IMR-90 (cell line): ENCODE measurements at regions not wholly inside any gene's neighbourhood (a gene's known extent, or its start where the extent isn't known, plus 50 kb on each side); places are given as distances from the start of the nearest gene placed in this dataset.

ENCODE experiments used
- ATAC-seq: fragments of 200-7000 bp; cut with Tn5 transposase; 2 replicates; pipeline ENCODE4 v1.9.1; 2020; ENCODE audit warnings: low read depth, mild to moderate bottlenecking, moderate library complexity
- BruUV-seq: library from RNA; stranded (reverse); fragments of 400-500 nt; replicated peaks from 2 replicates; lab custom pipeline; 2021; lab: Mats Ljungman, UMichigan
- CTCF ChIA-PET: fragments of 300-600 bp; formaldehyde crosslinking; extraction: SDS; loops from one replicate; lab custom pipeline; 2021; ENCODE audit warnings: antibody characterized with exemption; lab: Yijun Ruan, JAX
- POLR2A ChIA-PET: fragments of 300-600 bp; sonication (Branson Sonifier 250); formaldehyde crosslinking; loops from one replicate; lab custom pipeline; 2022; ENCODE audit warnings: antibody characterized with exemption; ENCODE audit not compliant: unreplicated experiment; lab: Charles Lee
- DNase-seq: peaks from one replicate; pipeline ENCODE4 v3.0.0; 2013
- H2AFZ ChIP-seq: replicated peaks from 2 replicates; pipeline ENCODE3; 2013; ENCODE audit warnings: low read length, mild to moderate bottlenecking; ENCODE audit not compliant: poor library complexity
- H2AK5ac ChIP-seq: 2 replicates; pipeline ENCODE4 v1.6.1; 2013; ENCODE audit warnings: low read depth, low read length, inconsistent platforms
- H2AK9ac ChIP-seq: replicated peaks from 2 replicates; pipeline ENCODE3; 2013; ENCODE audit warnings: mild to moderate bottlenecking, low read depth, low read length, moderate library complexity; ENCODE audit not compliant: poor library complexity
- H2BK120ac ChIP-seq: 2 replicates; pipeline ENCODE4 v1.6.1; 2013; ENCODE audit warnings: low read depth, low read length, inconsistent platforms
- H2BK15ac ChIP-seq: 3 replicates; pipeline ENCODE4 v1.6.1; 2013; ENCODE audit warnings: low read depth, low read length, inconsistent platforms
- H2BK20ac ChIP-seq: 2 replicates; pipeline ENCODE4 v1.6.1; 2013; ENCODE audit warnings: low read depth, mild to moderate bottlenecking, inconsistent platforms, low read length, moderate library complexity
- H2BK5ac ChIP-seq: 2 replicates; pipeline ENCODE4 v1.6.1; 2013; ENCODE audit warnings: mild to moderate bottlenecking, low read depth, low read length, inconsistent platforms; ENCODE audit not compliant: poor library complexity, severe bottlenecking
- H3K14ac ChIP-seq: replicated peaks from 2 replicates; pipeline ENCODE4 v1.6.1; 2013; ENCODE audit warnings: low read depth, low read length, inconsistent platforms
- H3K18ac ChIP-seq: 2 replicates; pipeline ENCODE4 v1.6.1; 2013; ENCODE audit warnings: low read depth, low read length, control low read depth
- H3K23ac ChIP-seq: 2 replicates; pipeline ENCODE4 v1.6.1; 2013; ENCODE audit warnings: low read depth, low read length, inconsistent platforms
- H3K27ac ChIP-seq: 2 replicates; pipeline ENCODE4 v1.5.1; 2013; ENCODE audit warnings: mild to moderate bottlenecking, control low read depth, low read length; ENCODE audit not compliant: insufficient read depth
- H3K27me3 ChIP-seq: 2 replicates; pipeline ENCODE4 v1.6.1; 2013; ENCODE audit warnings: low read length; ENCODE audit not compliant: control insufficient read depth, insufficient read depth
- H3K36me3 ChIP-seq: 2 replicates; pipeline ENCODE4 v1.6.1; 2013; ENCODE audit warnings: low read length, mixed read lengths; ENCODE audit not compliant: control insufficient read depth, insufficient read depth
- H3K4ac ChIP-seq: 2 replicates; pipeline ENCODE4 v1.6.1; 2013; ENCODE audit warnings: low read depth, low read length, inconsistent platforms
- H3K4me1 ChIP-seq: 2 replicates; pipeline ENCODE4 v1.6.1; 2013; ENCODE audit warnings: low read length, mixed read lengths; ENCODE audit not compliant: control insufficient read depth, insufficient read depth
- H3K4me2 ChIP-seq: 2 replicates; pipeline ENCODE4 v1.6.1; 2013; ENCODE audit warnings: low read depth, mild to moderate bottlenecking, control low read depth, low read length, moderate library complexity
- H3K4me3 ChIP-seq: 2 replicates; pipeline ENCODE4 v1.5.1; 2013; ENCODE audit warnings: low read depth, mild to moderate bottlenecking, control low read depth, low read length, moderate library complexity; ENCODE audit not compliant: insufficient read depth
- H3K56ac ChIP-seq: 2 replicates; pipeline ENCODE4 v1.6.1; 2013; ENCODE audit warnings: low read length, inconsistent platforms; ENCODE audit not compliant: insufficient read depth; ENCODE audit errors: extremely low read depth
- H3K79me1 ChIP-seq, 2 experiments: 2 replicates each; pipeline ENCODE4 v1.6.1; 2013; ENCODE audit warnings: low read length in 2 of 2, inconsistent platforms in 1 of 2, low read depth in 1 of 2
- H3K9ac ChIP-seq: 2 replicates; pipeline ENCODE4 v1.6.1; 2013; ENCODE audit warnings: low read depth, low read length, control low read depth
- H3K9me1 ChIP-seq: 2 replicates; pipeline ENCODE4 v1.6.1; 2013; ENCODE audit warnings: low read length, inconsistent platforms; ENCODE audit not compliant: insufficient read depth
- H3K9me3 ChIP-seq: 2 replicates; pipeline ENCODE4 v1.6.1; 2013; ENCODE audit warnings: low read length; ENCODE audit not compliant: control insufficient read depth, insufficient read depth
- H4K20me1 ChIP-seq: 2 replicates; pipeline ENCODE4 v1.6.1; 2013; ENCODE audit warnings: low read length, inconsistent platforms; ENCODE audit not compliant: insufficient read depth
- H4K5ac ChIP-seq: 2 replicates; pipeline ENCODE4 v1.6.1; 2013; ENCODE audit warnings: mild to moderate bottlenecking, low read depth, low read length, control low read depth
- H4K8ac ChIP-seq, 2 experiments: 2 replicates each; pipeline ENCODE4 v1.6.1; 2013; ENCODE audit warnings: low read depth in 2 of 2, low read length in 2 of 2, control low read depth in 1 of 2, inconsistent platforms in 1 of 2
- H4K91ac ChIP-seq: 2 replicates; pipeline ENCODE4 v1.6.1; 2013; ENCODE audit warnings: low read depth, low read length, inconsistent platforms; ENCODE audit not compliant: insufficient read depth
- BHLHE40 ChIP-seq: fragments of 150-350 bp; IDR thresholded peaks from 2 replicates; pipeline ENCODE4 v1.6.1; 2016; ENCODE audit warnings: mild to moderate bottlenecking, low read depth, low read length
- CEBPB ChIP-seq: IDR thresholded peaks from 2 replicates; pipeline ENCODE4 v1.6.1; 2012; ENCODE audit warnings: low read depth, low read length, improper control_type of control experiment
- CHD1 ChIP-seq: IDR thresholded peaks from 2 replicates; pipeline ENCODE4 v1.6.1; 2012; ENCODE audit warnings: low read depth, low read length, improper control_type of control experiment
- FOS ChIP-seq: fragments of 150-350 bp; IDR thresholded peaks from 2 replicates; pipeline ENCODE4 v1.6.1; 2016; ENCODE audit warnings: low read depth, low read length
- MAFK ChIP-seq: IDR thresholded peaks from 2 replicates; pipeline ENCODE4 v1.6.1; 2012; ENCODE audit warnings: low read depth, low read length, improper control_type of control experiment
- MAZ ChIP-seq: IDR thresholded peaks from 2 replicates; pipeline ENCODE4 v1.6.1; 2012; ENCODE audit warnings: low read depth, mild to moderate bottlenecking, low read length, improper control_type of control experiment, moderate library complexity, borderline replicate concordance
- MXI1 ChIP-seq: IDR thresholded peaks from 2 replicates; pipeline ENCODE4 v1.6.1; 2012; ENCODE audit warnings: low read depth, mild to moderate bottlenecking, low read length, moderate library complexity, borderline replicate concordance
- NFE2L2 ChIP-seq: fragments of 150-350 bp; IDR thresholded peaks from 2 replicates; pipeline ENCODE4 v1.6.1; 2016; ENCODE audit warnings: low read depth, mild to moderate bottlenecking, low read length
- POLR2A ChIP-seq: IDR thresholded peaks from 2 replicates; pipeline ENCODE4 v1.6.1; 2012; ENCODE audit warnings: mild to moderate bottlenecking, low read depth, low read length
- RAD21 ChIP-seq: IDR thresholded peaks from 2 replicates; pipeline ENCODE4 v1.6.1; 2012; ENCODE audit warnings: low read length, improper control_type of control experiment
- RCOR1 ChIP-seq: IDR thresholded peaks from 2 replicates; pipeline ENCODE4 v1.6.1; 2012; ENCODE audit warnings: mild to moderate bottlenecking, low read length, improper control_type of control experiment; ENCODE audit not compliant: insufficient replicate concordance
- RFX5 ChIP-seq: IDR thresholded peaks from 2 replicates; pipeline ENCODE4 v1.8.0; 2012; ENCODE audit warnings: low read depth, mild to moderate bottlenecking, low read length, moderate library complexity
- SMC3 ChIP-seq: fragments of 150-350 bp; IDR thresholded peaks from 2 replicates; pipeline ENCODE4 v1.6.1; 2016; ENCODE audit warnings: low read depth, mild to moderate bottlenecking, antibody characterized with exemption, low read length, moderate library complexity
- dilution Hi-C: fragments of 300-500 bp; cut with HindIII; formaldehyde crosslinking; loops from one replicate; pipeline ENCODE4 v1.14.3; 2018; ENCODE audit warnings: low sequenced_read_pairs; ENCODE audit not compliant: unreplicated experiment
- in situ Hi-C: fragments of 300-500 bp; cut with MboI; formaldehyde crosslinking; loops from 3 replicates; pipeline ENCODE4 v1.14.3; 2019; ENCODE audit warnings: low sequenced_read_pairs, inconsistent platforms, mixed read lengths
- intact Hi-C: fragments of 100-400 bp; cut with micrococcal nuclease; formaldehyde crosslinking; loops from 2 replicates; pipeline ENCODE4 v1.10.0; 2022
- TF ChIP-seq, protein P1 (sequence below): fragments of 150-350 bp; IDR thresholded peaks from 2 replicates; pipeline ENCODE4 v1.6.1; 2017; ENCODE audit warnings: mild to moderate bottlenecking, antibody characterized with exemption, low read length, low read depth
- TF ChIP-seq, protein P2 (sequence below): fragments of 150-350 bp; IDR thresholded peaks from 2 replicates; pipeline ENCODE4 v1.6.1; 2016; ENCODE audit warnings: low read depth, mild to moderate bottlenecking, low read length, moderate library complexity, borderline replicate concordance
- TF ChIP-seq, protein P3 (sequence below): conservative IDR thresholded peaks from 2 replicates; pipeline ENCODE4 v1.5.1; 2012; ENCODE audit warnings: mild to moderate bottlenecking, low read depth, low read length, improper control_type of control experiment

DNA sequence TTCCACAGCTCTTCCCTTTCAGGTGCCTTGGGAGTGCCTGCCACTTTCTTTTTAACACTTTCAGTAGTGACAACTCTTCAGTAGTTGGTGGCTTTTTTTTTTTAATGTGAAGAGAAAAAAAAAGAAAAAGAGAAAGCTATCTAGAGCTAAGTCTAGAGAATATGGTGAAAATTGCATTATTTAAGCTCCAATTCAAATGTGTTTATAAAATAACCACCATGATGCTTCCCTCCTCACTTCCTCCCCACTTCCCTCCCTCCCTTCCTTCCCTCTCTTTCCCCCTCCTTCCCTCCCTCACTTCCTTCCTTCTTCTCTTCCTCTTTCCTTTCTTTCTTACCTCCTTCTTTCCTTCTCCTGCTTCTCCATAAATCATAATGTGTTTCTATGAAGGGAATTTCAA, 456.7 kb upstream of the ACTBL2 start:
- Histone ChIP-seq H3K23ac (no peak overlapping the region), H2BK120ac (no peak overlapping the region), H3K27ac (no peak overlapping the region), H4K5ac (no peak overlapping the region), H2AK9ac (no peak overlapping the region), H3K18ac (no peak overlapping the region), H2AFZ (no peak overlapping the region), H3K4me2 (no peak overlapping the region), H3K4me3 (no peak overlapping the region), H2BK5ac (no peak overlapping the region), H3K4ac (no peak overlapping the region), H3K14ac (no peak overlapping the region), H2BK20ac (no peak overlapping the region), H3K9me1 (no peaks in the 10 kb centered on the region), H3K9me3 (no peaks in the 10 kb centered on the region), H3K9ac (no peak overlapping the region), H3K36me3 (no peaks in the 10 kb centered on the region), H2AK5ac (no peak overlapping the region), H3K4me1 (no peaks in the 10 kb centered on the region; the same call in 1 of the 2 replicates), H4K20me1 (no peaks in the 10 kb centered on the region), H2BK15ac (no peak overlapping the region), H3K27me3 (no peaks in the 10 kb centered on the region), H3K79me1 (no peaks in the 10 kb centered on the region), H3K56ac (no peak overlapping the region), H4K8ac (no peak overlapping the region), H4K91ac (no peak overlapping the region)
- in situ Hi-C loops (no loop called here), intact Hi-C loops (no loop called here), dilution Hi-C loops (no loop called here)
- POLR2A ChIA-PET, result no interaction called here
- CTCF ChIA-PET, result interaction anchor here (0.6 kb wide), 1 partner anchor 16 kb away, joined by 4 read pairs; no protein-coding TSS in a partner anchor
- BruUV-seq, result no TSS peak
- ATAC-seq, result no peak
- TF ChIP-seq SMC3, result no peak
- no peak for TF ChIP-seq POLR2A
- TF ChIP-seq RAD21, result no peak
- TF ChIP-seq RCOR1, result no peak
- TF ChIP-seq FOS, result no peak
- TF ChIP-seq NFE2L2, result no peak
- no peak for TF ChIP-seq MXI1
- TF ChIP-seq, protein P1, sequence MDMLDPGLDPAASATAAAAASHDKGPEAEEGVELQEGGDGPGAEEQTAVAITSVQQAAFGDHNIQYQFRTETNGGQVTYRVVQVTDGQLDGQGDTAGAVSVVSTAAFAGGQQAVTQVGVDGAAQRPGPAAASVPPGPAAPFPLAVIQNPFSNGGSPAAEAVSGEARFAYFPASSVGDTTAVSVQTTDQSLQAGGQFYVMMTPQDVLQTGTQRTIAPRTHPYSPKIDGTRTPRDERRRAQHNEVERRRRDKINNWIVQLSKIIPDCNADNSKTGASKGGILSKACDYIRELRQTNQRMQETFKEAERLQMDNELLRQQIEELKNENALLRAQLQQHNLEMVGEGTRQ, result no peak
- no peak for TF ChIP-seq MAFK
- TF ChIP-seq RFX5, result no peak
- TF ChIP-seq BHLHE40, result no peak
- no peak for TF ChIP-seq CEBPB
- no peak for TF ChIP-seq CHD1
- TF ChIP-seq, protein P2, sequence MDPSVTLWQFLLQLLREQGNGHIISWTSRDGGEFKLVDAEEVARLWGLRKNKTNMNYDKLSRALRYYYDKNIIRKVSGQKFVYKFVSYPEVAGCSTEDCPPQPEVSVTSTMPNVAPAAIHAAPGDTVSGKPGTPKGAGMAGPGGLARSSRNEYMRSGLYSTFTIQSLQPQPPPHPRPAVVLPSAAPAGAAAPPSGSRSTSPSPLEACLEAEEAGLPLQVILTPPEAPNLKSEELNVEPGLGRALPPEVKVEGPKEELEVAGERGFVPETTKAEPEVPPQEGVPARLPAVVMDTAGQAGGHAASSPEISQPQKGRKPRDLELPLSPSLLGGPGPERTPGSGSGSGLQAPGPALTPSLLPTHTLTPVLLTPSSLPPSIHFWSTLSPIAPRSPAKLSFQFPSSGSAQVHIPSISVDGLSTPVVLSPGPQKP, result no peak
- TF ChIP-seq MAZ, result no peak
- TF ChIP-seq, protein P3, sequence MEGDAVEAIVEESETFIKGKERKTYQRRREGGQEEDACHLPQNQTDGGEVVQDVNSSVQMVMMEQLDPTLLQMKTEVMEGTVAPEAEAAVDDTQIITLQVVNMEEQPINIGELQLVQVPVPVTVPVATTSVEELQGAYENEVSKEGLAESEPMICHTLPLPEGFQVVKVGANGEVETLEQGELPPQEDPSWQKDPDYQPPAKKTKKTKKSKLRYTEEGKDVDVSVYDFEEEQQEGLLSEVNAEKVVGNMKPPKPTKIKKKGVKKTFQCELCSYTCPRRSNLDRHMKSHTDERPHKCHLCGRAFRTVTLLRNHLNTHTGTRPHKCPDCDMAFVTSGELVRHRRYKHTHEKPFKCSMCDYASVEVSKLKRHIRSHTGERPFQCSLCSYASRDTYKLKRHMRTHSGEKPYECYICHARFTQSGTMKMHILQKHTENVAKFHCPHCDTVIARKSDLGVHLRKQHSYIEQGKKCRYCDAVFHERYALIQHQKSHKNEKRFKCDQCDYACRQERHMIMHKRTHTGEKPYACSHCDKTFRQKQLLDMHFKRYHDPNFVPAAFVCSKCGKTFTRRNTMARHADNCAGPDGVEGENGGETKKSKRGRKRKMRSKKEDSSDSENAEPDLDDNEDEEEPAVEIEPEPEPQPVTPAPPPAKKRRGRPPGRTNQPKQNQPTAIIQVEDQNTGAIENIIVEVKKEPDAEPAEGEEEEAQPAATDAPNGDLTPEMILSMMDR, result no peak
- no peak for DNase-seq
